ENCODE measurements at regions not wholly inside any gene's neighbourhood (a gene's known extent, or its start where the extent isn't known, plus 50 kb on each side); places are given as distances from the start of the nearest gene placed in this dataset.

DNA sequence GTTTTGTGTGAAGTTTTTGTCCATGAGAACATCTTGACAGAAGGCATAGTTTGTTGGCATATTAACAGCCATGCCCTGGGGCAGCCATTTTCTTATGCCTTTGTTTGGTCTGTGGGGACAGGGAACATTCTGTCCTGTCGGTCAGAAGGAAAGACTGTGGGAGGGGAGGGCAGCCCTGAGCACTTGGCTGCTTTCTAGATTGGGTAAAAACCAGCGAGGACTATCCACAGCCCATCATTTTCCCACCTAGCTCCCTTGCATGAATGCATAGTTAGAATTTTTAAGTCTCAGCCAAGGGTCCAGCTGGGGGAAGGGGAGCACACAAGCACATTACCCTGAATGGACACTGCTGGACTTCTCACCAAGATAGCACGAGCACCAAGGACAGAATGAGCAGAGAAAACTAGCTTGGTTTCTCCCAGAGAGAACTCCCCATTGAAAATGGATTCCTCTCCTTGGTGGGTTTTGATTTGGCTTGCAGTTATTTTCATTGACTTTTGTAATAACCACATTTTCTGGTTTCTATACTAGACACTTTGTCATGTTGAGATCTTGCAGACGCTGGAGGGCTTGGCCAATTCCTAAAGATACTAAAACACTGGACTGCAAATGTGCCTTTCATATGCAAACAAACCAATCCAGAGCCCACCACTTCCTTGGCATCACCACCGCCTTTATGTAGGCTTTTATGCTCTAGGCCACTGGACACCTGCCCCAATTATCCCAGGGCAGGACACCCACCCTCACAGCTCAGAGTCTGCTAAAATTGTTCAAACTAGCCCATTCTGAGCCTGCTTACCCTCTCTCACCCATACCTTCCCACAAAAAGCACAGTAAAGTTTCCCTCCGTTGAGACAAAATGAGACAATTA is 129.9 kb downstream of the BOD1 start:
- TF ChIP-seq TCF12 (IDR thresholded peaks at IDR 0.05; ENCODE audit: low read depth) (no peak), RAD21 (IDR thresholded peaks at IDR 0.05; ENCODE audit: low read depth) (no peak), CEBPB (IDR thresholded peaks at IDR 0.05) (no peak), CREB1 (IDR thresholded peaks at IDR 0.05; ENCODE audit: low read depth) (no peak), EGR1 (IDR thresholded peaks at IDR 0.05) (no peak), FOXM1 (IDR thresholded peaks at IDR 0.05; ENCODE audit: borderline replicate concordance, low read depth) (no peak), TEAD4 (IDR thresholded peaks at IDR 0.05) (no peak)
- TF ChIP-seq, protein P1, sequence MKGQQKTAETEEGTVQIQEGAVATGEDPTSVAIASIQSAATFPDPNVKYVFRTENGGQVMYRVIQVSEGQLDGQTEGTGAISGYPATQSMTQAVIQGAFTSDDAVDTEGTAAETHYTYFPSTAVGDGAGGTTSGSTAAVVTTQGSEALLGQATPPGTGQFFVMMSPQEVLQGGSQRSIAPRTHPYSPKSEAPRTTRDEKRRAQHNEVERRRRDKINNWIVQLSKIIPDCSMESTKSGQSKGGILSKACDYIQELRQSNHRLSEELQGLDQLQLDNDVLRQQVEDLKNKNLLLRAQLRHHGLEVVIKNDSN (IDR thresholded peaks at IDR 0.05) = no peak
- TF ChIP-seq, protein P2, sequence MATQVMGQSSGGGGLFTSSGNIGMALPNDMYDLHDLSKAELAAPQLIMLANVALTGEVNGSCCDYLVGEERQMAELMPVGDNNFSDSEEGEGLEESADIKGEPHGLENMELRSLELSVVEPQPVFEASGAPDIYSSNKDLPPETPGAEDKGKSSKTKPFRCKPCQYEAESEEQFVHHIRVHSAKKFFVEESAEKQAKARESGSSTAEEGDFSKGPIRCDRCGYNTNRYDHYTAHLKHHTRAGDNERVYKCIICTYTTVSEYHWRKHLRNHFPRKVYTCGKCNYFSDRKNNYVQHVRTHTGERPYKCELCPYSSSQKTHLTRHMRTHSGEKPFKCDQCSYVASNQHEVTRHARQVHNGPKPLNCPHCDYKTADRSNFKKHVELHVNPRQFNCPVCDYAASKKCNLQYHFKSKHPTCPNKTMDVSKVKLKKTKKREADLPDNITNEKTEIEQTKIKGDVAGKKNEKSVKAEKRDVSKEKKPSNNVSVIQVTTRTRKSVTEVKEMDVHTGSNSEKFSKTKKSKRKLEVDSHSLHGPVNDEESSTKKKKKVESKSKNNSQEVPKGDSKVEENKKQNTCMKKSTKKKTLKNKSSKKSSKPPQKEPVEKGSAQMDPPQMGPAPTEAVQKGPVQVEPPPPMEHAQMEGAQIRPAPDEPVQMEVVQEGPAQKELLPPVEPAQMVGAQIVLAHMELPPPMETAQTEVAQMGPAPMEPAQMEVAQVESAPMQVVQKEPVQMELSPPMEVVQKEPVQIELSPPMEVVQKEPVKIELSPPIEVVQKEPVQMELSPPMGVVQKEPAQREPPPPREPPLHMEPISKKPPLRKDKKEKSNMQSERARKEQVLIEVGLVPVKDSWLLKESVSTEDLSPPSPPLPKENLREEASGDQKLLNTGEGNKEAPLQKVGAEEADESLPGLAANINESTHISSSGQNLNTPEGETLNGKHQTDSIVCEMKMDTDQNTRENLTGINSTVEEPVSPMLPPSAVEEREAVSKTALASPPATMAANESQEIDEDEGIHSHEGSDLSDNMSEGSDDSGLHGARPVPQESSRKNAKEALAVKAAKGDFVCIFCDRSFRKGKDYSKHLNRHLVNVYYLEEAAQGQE (IDR thresholded peaks at IDR 0.05; ENCODE audit: low read depth) = no peak

DNA sequence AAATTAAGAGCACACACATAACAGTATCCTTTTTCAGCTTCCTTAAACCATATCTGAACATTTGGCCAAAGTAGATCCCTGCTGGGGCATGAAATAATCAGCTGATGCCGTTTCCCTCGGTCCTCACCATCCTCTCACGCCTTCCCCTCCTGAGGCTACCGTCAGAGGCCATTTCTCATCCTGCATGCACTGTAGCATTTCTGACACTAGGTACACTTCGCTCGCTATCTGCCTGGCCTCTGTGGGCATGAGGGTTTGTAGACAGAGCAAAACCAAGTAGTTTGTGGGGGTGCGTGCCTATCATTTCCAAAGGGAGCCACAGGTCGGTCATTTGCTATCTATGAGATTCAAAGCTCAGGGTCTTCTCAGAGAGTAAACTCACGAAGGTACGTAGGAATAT is 131.9 kb downstream of the BOD1 start:
- TF ChIP-seq, protein P2 (IDR thresholded peaks at IDR 0.05; ENCODE audit: low read depth) = no peak
- TF ChIP-seq, protein P3, sequence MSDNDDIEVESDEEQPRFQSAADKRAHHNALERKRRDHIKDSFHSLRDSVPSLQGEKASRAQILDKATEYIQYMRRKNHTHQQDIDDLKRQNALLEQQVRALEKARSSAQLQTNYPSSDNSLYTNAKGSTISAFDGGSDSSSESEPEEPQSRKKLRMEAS (IDR thresholded peaks at IDR 0.05) = no peak
- TF ChIP-seq TAF1 (IDR thresholded peaks at IDR 0.05; ENCODE audit: low read depth) = no peak
- no peak for TF ChIP-seq ZBTB7A (IDR thresholded peaks at IDR 0.05; ENCODE audit: low read depth)
- TF ChIP-seq, protein P1 (IDR thresholded peaks at IDR 0.05) = no peak

DNA sequence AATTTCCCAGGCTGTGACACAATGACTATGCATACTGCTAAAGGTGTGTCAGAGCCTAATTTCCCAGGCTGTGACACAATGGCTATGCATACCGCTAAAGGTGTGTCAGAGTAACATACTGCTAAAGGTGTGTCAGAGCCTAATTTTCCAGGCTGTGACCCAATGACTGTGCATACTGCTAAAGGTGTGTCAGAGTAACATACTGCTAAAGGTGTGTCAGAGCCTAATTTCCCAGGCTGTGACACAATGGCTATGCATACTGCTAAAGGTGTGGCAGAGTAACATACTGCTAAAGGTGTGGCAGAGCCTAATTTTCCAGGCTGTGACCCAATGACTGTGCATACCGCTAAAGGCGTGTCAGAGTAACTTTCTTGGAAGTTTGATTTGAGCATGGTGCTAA is 132.9 kb downstream of the BOD1 start:
- TF ChIP-seq TCF12 (IDR thresholded peaks at IDR 0.05; ENCODE audit: low read depth) (0 out of 2 replicates have a peak, but pooled peaks have one; percentile 52), EP300 (IDR thresholded peaks at IDR 0.05; ENCODE audit: borderline replicate concordance) (peak; percentile 78; the same call in 1 of the 2 replicates), TEAD4 (IDR thresholded peaks at IDR 0.05) (peak; percentile 20; the same call in 1 of the 2 replicates)

DNA sequence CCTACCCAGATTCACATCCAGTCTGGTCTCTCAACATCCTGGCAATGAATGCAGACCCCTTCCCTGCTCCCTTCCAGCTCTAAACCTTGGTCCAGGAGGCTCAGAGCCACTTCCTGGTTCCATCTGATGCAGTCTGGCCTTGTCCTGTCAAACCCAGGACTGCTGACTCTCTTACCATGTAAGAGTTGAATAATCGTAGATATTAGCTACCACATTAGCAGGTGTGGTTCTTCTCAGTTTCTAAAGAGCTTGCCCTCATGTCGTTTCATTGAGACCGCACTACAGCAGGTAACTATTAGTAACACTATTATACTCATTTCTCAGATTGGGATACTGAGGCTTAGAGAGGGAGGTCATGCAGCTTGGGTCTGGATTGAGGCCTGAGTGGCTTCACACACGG is 133.3 kb downstream of the BOD1 start:
- TF ChIP-seq CREB1 (IDR thresholded peaks at IDR 0.05; ENCODE audit: low read depth) (no peak), RAD21 (IDR thresholded peaks at IDR 0.05; ENCODE audit: low read depth) (no peak), FOXM1 (IDR thresholded peaks at IDR 0.05; ENCODE audit: borderline replicate concordance, low read depth) (no peak), NFIC (IDR thresholded peaks at IDR 0.05) (no peak)

DNA sequence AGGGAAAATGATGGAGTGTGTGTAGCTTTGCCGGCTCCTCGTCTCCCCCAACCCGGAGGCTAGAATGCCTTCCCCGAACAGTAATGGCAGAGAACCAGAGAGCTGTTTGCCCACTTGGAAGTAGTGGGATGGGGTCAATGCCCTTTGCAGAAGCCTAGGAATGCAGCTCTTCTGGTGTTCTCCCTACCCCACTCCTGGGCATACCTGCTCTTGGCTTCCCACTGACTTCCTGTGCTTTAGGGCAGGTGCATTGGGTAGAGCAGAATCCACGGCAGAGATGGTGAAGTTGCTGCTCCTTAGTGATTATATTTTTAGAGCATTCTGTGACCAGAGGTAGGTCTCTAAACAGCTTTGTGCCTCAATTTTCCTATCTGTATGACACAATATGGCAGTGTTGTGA is 134.6 kb downstream of the BOD1 start:
- TF ChIP-seq YY1 (IDR thresholded peaks at IDR 0.05; ENCODE audit: low read depth) = no peak
- TF ChIP-seq, protein P3 (IDR thresholded peaks at IDR 0.05) = no peak
- TF ChIP-seq, protein P1 (IDR thresholded peaks at IDR 0.05) = no peak
- TF ChIP-seq TEAD4 (IDR thresholded peaks at IDR 0.05) = no peak
- no peak for TF ChIP-seq TAF1 (IDR thresholded peaks at IDR 0.05; ENCODE audit: low read depth)
- TF ChIP-seq CREB1 (IDR thresholded peaks at IDR 0.05; ENCODE audit: low read depth) = no peak
- no peak for TF ChIP-seq TCF12 (IDR thresholded peaks at IDR 0.05; ENCODE audit: low read depth)
- TF ChIP-seq EP300 (IDR thresholded peaks at IDR 0.05; ENCODE audit: borderline replicate concordance) = no peak
- no peak for TF ChIP-seq CEBPB (IDR thresholded peaks at IDR 0.05)
- TF ChIP-seq FOXM1 (IDR thresholded peaks at IDR 0.05; ENCODE audit: borderline replicate concordance, low read depth) = no peak
- TF ChIP-seq EGR1 (IDR thresholded peaks at IDR 0.05) = no peak

DNA sequence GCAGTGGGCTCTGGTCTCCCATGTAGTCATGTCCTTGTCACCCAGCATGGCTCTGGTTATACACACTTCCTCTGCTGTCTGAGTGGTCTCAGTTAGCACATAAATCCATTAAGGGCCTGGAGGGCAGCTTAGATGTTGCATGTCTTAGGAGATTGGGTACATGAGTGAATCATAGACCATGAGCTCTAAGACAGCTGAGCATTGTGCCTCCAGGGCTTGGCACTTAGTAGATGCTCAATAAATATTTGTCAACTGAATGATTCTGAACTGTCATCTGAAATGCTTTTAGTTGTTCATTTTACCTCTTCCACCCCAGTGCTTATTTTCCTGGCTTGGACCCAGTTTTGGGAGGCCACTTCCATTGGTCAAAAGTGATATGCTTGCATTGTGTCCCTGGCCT is 135.6 kb downstream of the BOD1 start:
- TF ChIP-seq CEBPB (IDR thresholded peaks at IDR 0.05) (no peak), EP300 (IDR thresholded peaks at IDR 0.05; ENCODE audit: borderline replicate concordance) (no peak), NFIC (IDR thresholded peaks at IDR 0.05) (no peak), RAD21 (IDR thresholded peaks at IDR 0.05; ENCODE audit: low read depth) (no peak), ZBTB7A (IDR thresholded peaks at IDR 0.05; ENCODE audit: low read depth) (no peak), FOXM1 (IDR thresholded peaks at IDR 0.05; ENCODE audit: borderline replicate concordance, low read depth) (no peak), YY1 (IDR thresholded peaks at IDR 0.05; ENCODE audit: low read depth) (no peak), CREB1 (IDR thresholded peaks at IDR 0.05; ENCODE audit: low read depth) (no peak), TAF1 (IDR thresholded peaks at IDR 0.05; ENCODE audit: low read depth) (no peak), TCF12 (IDR thresholded peaks at IDR 0.05; ENCODE audit: low read depth) (no peak), EGR1 (IDR thresholded peaks at IDR 0.05) (no peak), TEAD4 (IDR thresholded peaks at IDR 0.05) (no peak)
- TF ChIP-seq, protein P2 (IDR thresholded peaks at IDR 0.05; ENCODE audit: low read depth) = no peak
- TF ChIP-seq, protein P1 (IDR thresholded peaks at IDR 0.05) = no peak
- TF ChIP-seq, protein P3 (IDR thresholded peaks at IDR 0.05) = no peak
